ENCODE measurements at regions not wholly inside any gene's neighbourhood (a gene's known extent, or its start where the extent isn't known, plus 50 kb on each side); places are given as distances from the start of the nearest gene placed in this dataset.

- TF ChIP-seq POLR2A (IDR thresholded peaks at IDR 0.05) (no peak), CTCF (IDR thresholded peaks at IDR 0.05) (no peak)
Measured at GRCh38 chr12:83971781-83972180, 940.8 kb downstream of the SLC6A15 start.

Measured in right lobe of liver (tissue), 4 donors.